Muscle of leg (tissue), 3 donors: ENCODE measurements at regions not wholly inside any gene's neighbourhood (a gene's known extent, or its start where the extent isn't known, plus 50 kb on each side); places are given as distances from the start of the nearest gene placed in this dataset.
"Not testable (repeated sequence)": the region's sequence is repeated elsewhere in the genome, so short reads cannot be mapped to it uniquely, and the experiment has no call there.

Source experiments
- DNase-seq: peaks from one replicate; pipeline ENCODE4 v3.0.0; 2013
- H3K27ac ChIP-seq: one replicate; pipeline ENCODE4 v1.5.1; 2013; ENCODE audit warnings: mild to moderate bottlenecking, low read length, control low read depth
- H3K27me3 ChIP-seq: one replicate; pipeline ENCODE4 v1.6.1; 2013; ENCODE audit warnings: low read length; ENCODE audit not compliant: control insufficient read depth, insufficient read depth
- H3K36me3 ChIP-seq: one replicate; pipeline ENCODE4 v1.6.1; 2013; ENCODE audit warnings: low read length; ENCODE audit not compliant: control insufficient read depth, insufficient read depth
- H3K4me1 ChIP-seq: one replicate; pipeline ENCODE4 v1.6.1; 2013; ENCODE audit warnings: low read length; ENCODE audit not compliant: control insufficient read depth, insufficient read depth
- H3K4me3 ChIP-seq: one replicate; pipeline ENCODE4 v1.5.1; 2013; ENCODE audit warnings: low read length, control low read depth
- H3K9me3 ChIP-seq: replicated peaks from 2 replicates; pipeline ENCODE4 v1.6.1; 2013; ENCODE audit warnings: low read depth, low read length; ENCODE audit not compliant: control insufficient read depth
- WGBS: methylation state at CpG from one replicate; pipeline ENCODE4 v1.1.5; 2013; ENCODE audit warnings: missing lambda C conversion rate; ENCODE audit not compliant: insufficient coverage; 5-methylcytosine and 5-hydroxymethylcytosine counted together

- H3K4me1 ChIP-seq: peaks cover 12% of the 10 kb centered on the region
- 77% methylated on average over 7 of the region's 10 CpGs for WGBS
- no peak overlapping the region for H3K27ac ChIP-seq
These were observed 206.6 kb downstream of the ACKR3 start for GRCh38 chr2:236776206-236776605.

GRCh38 chr2:236776695-236777251 lies 207.1 kb downstream of the ACKR3 start:
- Histone ChIP-seq H3K27me3 (no peaks in the 10 kb centered on the region), H3K36me3 (no peaks in the 10 kb centered on the region), H3K4me1 (peaks cover 13% of the 10 kb centered on the region), H3K27ac (no peak overlapping the region), H3K9me3 (no peaks in the 10 kb centered on the region), H3K4me3 (no peak overlapping the region)
- peak; percentile 56 for DNase-seq
- WGBS: 0% methylated on average over 1 of the region's 8 CpGs

More at GRCh38 chr2:236776206-236776605, 206.6 kb downstream of the ACKR3 start:
- Histone ChIP-seq H3K36me3 (no peaks in the 10 kb centered on the region), H3K27me3 (no peaks in the 10 kb centered on the region), H3K9me3 (no peaks in the 10 kb centered on the region), H3K4me3 (no peak overlapping the region)
- DNase-seq: no peak

- DNase-seq: no peak
- WGBS: 69% methylated on average over 8 of the region's 8 CpGs
- no peaks in the 10 kb centered on the region for H3K9me3 ChIP-seq
These were observed 207.8 kb downstream of the ACKR3 start for GRCh38 chr2:236777408-236777807.

DNA sequence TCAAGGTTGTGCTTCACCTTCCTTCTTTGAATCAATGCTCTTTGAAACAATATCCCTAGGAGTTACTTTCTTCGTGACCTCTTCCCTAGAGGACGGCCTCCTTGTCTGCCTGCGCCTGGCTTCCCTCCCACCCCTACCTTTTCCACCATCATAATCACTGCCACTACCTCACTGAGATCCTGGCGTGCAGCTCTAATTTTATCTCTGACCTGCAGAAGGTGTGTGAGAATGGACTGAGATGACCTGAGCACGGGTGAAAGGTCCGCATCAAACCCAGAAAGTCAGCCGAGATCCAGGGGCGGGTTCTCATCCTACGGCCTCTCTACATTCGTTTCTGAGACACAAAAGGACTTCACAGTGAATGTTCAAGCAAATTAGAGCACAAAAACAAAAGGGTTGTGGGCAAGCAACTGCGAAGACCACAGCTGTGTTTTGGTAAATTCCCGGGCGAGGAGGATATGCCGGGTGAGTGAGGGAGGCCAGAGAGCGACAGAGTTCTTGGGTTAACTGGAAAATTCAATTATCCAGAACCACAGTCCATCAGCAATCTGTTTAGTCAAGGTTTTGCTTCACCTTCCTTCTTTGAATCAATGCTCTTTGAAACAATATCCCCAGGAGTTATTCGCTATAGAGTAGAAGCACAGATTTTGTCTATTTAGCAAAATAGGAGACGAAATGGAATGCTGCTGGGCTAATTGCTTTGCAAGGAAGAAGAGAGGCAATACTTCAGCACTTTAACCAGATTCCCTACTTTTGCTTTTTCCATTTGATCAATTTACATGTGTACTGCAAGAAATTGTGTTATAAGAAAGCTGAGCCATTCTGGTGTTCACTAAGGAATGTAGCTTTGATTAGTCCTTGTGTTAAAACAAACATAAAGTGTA lies 212.6 kb downstream of the ACKR3 start:
- 83% methylated on average over 10 of the region's 17 CpGs for WGBS
- DNase-seq: no peak
- H3K27me3 ChIP-seq: no peaks in the 10 kb centered on the region
- peaks cover 2% of the 10 kb centered on the region for H3K9me3 ChIP-seq
- no peaks in the 10 kb centered on the region for H3K36me3 ChIP-seq
- H3K4me1 ChIP-seq: peaks cover 6% of the 10 kb centered on the region
- no peak overlapping the region for H3K4me3 ChIP-seq
- H3K27ac ChIP-seq: no peak overlapping the region

More at GRCh38 chr2:236777408-236777807, 207.8 kb downstream of the ACKR3 start:
- no peaks in the 10 kb centered on the region for H3K36me3 ChIP-seq
- H3K27me3 ChIP-seq: no peaks in the 10 kb centered on the region
- peaks cover 15% of the 10 kb centered on the region for H3K4me1 ChIP-seq
- H3K4me3 ChIP-seq: no peak overlapping the region
- no peak overlapping the region for H3K27ac ChIP-seq

GRCh38 chr2:236782938-236783337 lies 213.3 kb downstream of the ACKR3 start:
- Histone ChIP-seq H3K27me3 (no peaks in the 10 kb centered on the region), H3K27ac (no peak overlapping the region), H3K4me1 (peaks cover 5% of the 10 kb centered on the region), H3K4me3 (no peak overlapping the region), H3K9me3 (peaks cover 2% of the 10 kb centered on the region), H3K36me3 (no peaks in the 10 kb centered on the region)
- 46% methylated on average over 4 of the region's 5 CpGs for WGBS
- DNase-seq: no peak

DNA sequence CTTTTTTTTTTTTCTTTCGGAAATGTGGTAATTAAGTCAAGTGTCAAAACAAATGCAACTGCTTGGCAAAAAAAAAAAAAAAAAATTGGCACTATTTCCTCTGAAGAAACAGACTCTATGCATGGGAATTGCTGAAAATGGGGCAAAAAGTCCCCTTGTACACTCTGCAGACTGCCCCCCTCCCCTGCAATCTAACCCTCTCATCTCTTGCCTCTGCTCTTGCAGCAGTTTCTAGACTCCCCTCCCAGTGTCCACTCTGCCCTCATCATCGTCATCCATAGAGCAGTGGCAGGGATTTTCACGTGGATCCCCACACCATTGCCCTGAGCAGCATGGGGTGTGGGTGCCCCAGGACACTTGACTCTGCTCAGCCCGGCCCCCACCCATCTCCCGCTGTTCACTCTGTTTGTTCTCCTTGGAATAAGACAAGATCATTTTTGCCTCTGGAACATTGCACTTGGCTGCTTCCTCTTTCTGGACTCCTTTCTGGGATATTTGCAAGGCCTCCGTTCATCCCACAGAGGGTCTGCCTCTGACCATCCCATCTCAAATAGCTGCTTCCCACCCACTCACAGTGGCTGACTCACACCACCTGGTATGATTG lies 213.9 kb downstream of the ACKR3 start:
- WGBS: 86% methylated on average over 4 of the region's 6 CpGs
- H3K9me3 ChIP-seq: peaks cover 2% of the 10 kb centered on the region
- peaks cover 5% of the 10 kb centered on the region for H3K4me1 ChIP-seq
- H3K4me3 ChIP-seq: no peak overlapping the region
- H3K27ac ChIP-seq: no peak overlapping the region
- DNase-seq: no peak
- no peaks in the 10 kb centered on the region for H3K27me3 ChIP-seq
- H3K36me3 ChIP-seq: no peaks in the 10 kb centered on the region

DNA sequence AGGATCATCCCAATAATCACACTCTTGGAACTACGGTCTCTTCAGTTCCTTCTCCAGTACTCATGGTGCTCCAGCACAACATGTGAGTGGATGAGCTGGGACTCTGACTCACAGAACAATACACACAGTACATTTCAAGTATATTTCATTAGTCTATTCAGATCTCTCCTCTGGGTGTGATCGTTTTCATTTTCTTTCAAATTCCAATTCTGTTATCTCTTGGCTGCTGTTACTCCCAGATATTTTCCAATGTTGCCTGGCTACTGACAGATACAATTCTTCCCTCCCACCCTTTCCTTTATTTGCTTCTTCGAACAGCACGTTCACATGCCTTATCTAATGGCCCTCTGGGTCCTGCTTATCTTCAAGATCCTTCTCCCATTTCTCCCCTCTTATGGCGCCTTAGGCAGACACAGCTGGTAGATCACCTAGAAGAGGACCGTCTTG lies 216.0 kb downstream of the ACKR3 start:
- Histone ChIP-seq H3K4me3 (no peak overlapping the region), H3K9me3 (peaks cover 2% of the 10 kb centered on the region), H3K4me1 (peaks cover 5% of the 10 kb centered on the region), H3K36me3 (no peaks in the 10 kb centered on the region), H3K27me3 (peaks cover 1% of the 10 kb centered on the region), H3K27ac (no peak overlapping the region)
- peak; percentile 58 for DNase-seq
- 70% methylated on average over 5 of the region's 6 CpGs for WGBS

DNA sequence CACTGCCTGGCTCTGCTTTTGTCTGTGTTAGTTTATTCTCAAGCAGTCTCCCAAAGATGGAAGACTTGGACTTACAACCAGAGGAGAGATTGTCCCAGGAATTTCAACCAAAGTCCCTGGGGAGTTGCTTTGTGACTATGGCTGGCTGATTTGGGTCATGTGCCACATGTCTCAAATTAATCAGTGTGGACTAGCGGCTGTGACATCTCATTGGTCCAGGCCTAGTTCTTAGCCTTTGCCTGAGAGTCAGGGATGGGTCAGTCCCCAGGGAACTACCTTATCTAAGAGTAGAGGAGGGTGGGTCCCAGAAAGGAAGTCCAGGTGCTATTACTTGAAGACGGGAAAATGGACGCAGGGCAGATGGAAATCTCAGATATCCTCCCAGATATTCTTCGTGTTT lies 217.1 kb downstream of the ACKR3 start:
- H3K36me3 ChIP-seq: no peaks in the 10 kb centered on the region
- H3K4me1 ChIP-seq: peaks cover 7% of the 10 kb centered on the region
- 75% methylated on average over 2 of the region's 4 CpGs for WGBS
- H3K27me3 ChIP-seq: peaks cover 3% of the 10 kb centered on the region
- H3K4me3 ChIP-seq: no peak overlapping the region
- no peak for DNase-seq
- H3K9me3 ChIP-seq: peaks cover 2% of the 10 kb centered on the region
- no peak overlapping the region for H3K27ac ChIP-seq

GRCh38 chr2:236787376-236787775 lies 217.8 kb downstream of the ACKR3 start:
- H3K27me3 ChIP-seq, H3K9me3 ChIP-seq, H3K36me3 ChIP-seq, DNase-seq, H3K4me1 ChIP-seq, H3K4me3 ChIP-seq, H3K27ac ChIP-seq: not testable (repeated sequence)
- WGBS: 68% methylated on average over 2 of the region's 5 CpGs

GRCh38 chr2:236787885-236788284 lies 218.3 kb downstream of the ACKR3 start:
- H3K27ac ChIP-seq: peak overlapping the region; percentile 49
- peaks cover 5% of the 10 kb centered on the region for H3K4me1 ChIP-seq
- 34% methylated on average over 4 of the region's 7 CpGs for WGBS
- H3K9me3 ChIP-seq: peaks cover 2% of the 10 kb centered on the region
- peak; percentile 84 for DNase-seq
- H3K4me3 ChIP-seq: no peak overlapping the region
- no peaks in the 10 kb centered on the region for H3K36me3 ChIP-seq
- H3K27me3 ChIP-seq: peaks cover 3% of the 10 kb centered on the region
